ENCODE measurements at regions not wholly inside any gene's neighbourhood (a gene's known extent, or its start where the extent isn't known, plus 50 kb on each side); places are given as distances from the start of the nearest gene placed in this dataset.

DNA sequence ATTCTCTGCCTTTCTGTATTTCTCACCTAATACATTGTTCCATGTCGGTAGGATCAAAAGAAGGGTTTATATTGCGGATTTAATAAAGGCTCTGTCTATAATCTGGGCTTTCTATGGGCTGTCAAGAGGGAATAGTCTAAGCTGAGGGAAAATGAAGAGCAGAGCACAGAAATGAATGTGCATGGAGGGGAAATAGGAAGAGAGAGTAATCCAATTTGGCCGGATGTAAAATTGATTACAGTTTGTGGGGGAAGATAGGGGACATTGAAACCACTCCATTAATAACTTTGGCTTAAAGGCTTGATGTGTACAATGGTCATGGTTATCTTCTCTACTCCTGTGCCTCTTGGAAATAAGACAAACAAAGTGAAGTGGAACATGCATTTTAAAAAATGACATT, 334.2 kb upstream of the CDH8 start:
- H3K4me3 ChIP-seq (ENCODE audit: low read depth, low read length) = no peak overlapping the region
- H2AFZ ChIP-seq (ENCODE audit: low read length, unreplicated experiment) = no peak overlapping the region
- no peaks in the 10 kb centered on the region for H3K79me2 ChIP-seq (ENCODE audit: control insufficient read depth, insufficient read depth, low read length, unreplicated experiment)
- H3K27ac ChIP-seq (ENCODE audit: low read depth, low read length) = no peak overlapping the region
- H3K4me1 ChIP-seq (ENCODE audit: control insufficient read depth, insufficient read depth, low read length, unreplicated experiment) = no peaks in the 10 kb centered on the region
- no peaks in the 10 kb centered on the region for H3K27me3 ChIP-seq (ENCODE audit: insufficient read depth, low read length)
- H3K36me3 ChIP-seq (ENCODE audit: insufficient read depth, low read length) = no peaks in the 10 kb centered on the region

DNA sequence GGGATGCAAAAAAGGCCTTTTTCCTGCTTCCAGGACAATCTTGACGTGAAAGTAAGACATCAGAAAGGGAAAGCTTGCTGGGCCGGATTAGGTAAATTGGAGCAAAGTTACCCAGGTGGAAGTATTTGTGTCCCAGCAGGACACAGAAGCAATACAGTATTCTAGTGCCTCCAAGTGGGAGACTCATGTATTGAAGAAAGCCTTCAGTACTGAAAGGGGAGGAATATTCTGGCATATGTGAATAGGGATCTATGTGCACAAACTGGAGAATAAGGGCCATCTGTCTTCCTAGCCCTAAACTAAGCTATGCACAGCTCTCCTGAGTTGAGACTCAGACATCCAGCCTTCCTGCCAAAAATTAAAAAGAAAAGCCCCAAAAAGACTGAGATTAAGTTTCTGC, 327.3 kb upstream of the CDH8 start:
- no peak overlapping the region for H3K4me3 ChIP-seq (ENCODE audit: low read depth, low read length)
- no peaks in the 10 kb centered on the region for H3K4me1 ChIP-seq (ENCODE audit: control insufficient read depth, insufficient read depth, low read length, unreplicated experiment)
- no peak overlapping the region for H3K27ac ChIP-seq (ENCODE audit: low read depth, low read length)
- H3K27me3 ChIP-seq (ENCODE audit: insufficient read depth, low read length) = no peaks in the 10 kb centered on the region
- no peaks in the 10 kb centered on the region for H3K36me3 ChIP-seq (ENCODE audit: insufficient read depth, low read length)
- no peak overlapping the region for H2AFZ ChIP-seq (ENCODE audit: low read length, unreplicated experiment)
- no peaks in the 10 kb centered on the region for H3K79me2 ChIP-seq (ENCODE audit: control insufficient read depth, insufficient read depth, low read length, unreplicated experiment)

DNA sequence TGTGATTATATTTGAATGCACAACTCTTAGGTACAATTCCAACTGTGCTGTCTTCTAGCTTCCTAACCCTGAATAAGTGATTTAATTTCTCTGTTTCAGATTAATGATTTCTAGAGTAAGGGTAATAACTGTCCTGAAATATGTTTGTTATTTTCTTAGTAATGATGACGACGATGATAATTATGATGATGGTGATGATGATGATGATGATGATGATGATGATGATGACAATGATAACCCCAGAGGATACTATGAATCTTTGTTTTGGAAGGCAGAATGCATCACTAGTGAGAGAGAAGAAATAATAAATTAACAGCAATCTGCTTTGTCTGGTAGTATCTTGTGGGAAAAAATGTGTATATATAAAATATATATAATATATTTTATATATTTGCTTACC, 317.1 kb upstream of the CDH8 start:
- no peak overlapping the region for H3K27ac ChIP-seq (ENCODE audit: low read depth, low read length)
- no peak overlapping the region for H3K4me3 ChIP-seq (ENCODE audit: low read depth, low read length)
- no peaks in the 10 kb centered on the region for H3K36me3 ChIP-seq (ENCODE audit: insufficient read depth, low read length)
- no peaks in the 10 kb centered on the region for H3K4me1 ChIP-seq (ENCODE audit: control insufficient read depth, insufficient read depth, low read length, unreplicated experiment)
- H3K79me2 ChIP-seq (ENCODE audit: control insufficient read depth, insufficient read depth, low read length, unreplicated experiment) = no peaks in the 10 kb centered on the region
- no peaks in the 10 kb centered on the region for H3K27me3 ChIP-seq (ENCODE audit: insufficient read depth, low read length)
- H2AFZ ChIP-seq (ENCODE audit: low read length, unreplicated experiment) = no peak overlapping the region

DNA sequence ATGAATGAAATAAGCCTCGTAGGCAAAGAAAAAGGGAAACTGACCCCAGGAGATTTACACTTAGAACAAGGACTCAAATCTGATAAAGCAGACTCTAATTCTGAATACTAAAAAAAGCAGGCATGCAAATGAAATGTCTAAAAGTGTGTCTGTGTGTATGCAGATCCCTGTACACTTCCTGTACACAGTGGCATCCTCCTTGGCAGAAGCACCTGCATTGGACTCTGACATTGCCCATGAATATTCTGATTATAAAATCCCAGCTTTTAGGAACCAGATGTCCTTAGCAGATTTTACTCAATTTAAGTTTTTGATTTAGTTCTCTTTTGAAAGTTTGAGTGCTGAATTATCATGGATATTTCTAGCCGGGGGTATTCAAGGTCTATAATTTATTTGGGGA, 306.0 kb upstream of the CDH8 start:
- Histone ChIP-seq H3K36me3 (ENCODE audit: insufficient read depth, low read length) (no peaks in the 10 kb centered on the region), H3K4me3 (ENCODE audit: low read depth, low read length) (no peak overlapping the region), H3K27me3 (ENCODE audit: insufficient read depth, low read length) (no peaks in the 10 kb centered on the region), H3K4me1 (ENCODE audit: control insufficient read depth, insufficient read depth, low read length, unreplicated experiment) (no peaks in the 10 kb centered on the region), H2AFZ (ENCODE audit: low read length, unreplicated experiment) (no peak overlapping the region), H3K79me2 (ENCODE audit: control insufficient read depth, insufficient read depth, low read length, unreplicated experiment) (no peaks in the 10 kb centered on the region), H3K27ac (ENCODE audit: low read depth, low read length) (no peak overlapping the region)

DNA sequence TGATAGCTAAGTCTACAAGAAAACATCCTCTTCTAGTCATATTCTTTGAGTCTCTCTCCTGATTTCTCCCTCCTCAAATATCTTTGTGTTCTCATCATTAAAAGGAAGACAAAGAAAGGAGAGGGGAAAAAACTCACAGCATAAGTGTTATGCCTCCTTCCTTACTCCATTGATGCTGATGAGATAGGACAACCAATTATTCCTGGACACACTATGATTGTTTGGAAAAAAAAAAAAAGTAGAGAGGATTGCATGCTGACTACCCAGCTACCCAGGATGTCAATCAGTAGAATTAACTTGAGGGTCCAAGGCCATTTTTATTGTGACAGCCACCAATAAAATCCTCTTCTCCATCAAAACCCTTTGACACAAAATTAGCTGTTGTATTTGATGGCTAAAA, 299.1 kb upstream of the CDH8 start:
- H3K27ac ChIP-seq (ENCODE audit: low read depth, low read length) = no peak overlapping the region

DNA sequence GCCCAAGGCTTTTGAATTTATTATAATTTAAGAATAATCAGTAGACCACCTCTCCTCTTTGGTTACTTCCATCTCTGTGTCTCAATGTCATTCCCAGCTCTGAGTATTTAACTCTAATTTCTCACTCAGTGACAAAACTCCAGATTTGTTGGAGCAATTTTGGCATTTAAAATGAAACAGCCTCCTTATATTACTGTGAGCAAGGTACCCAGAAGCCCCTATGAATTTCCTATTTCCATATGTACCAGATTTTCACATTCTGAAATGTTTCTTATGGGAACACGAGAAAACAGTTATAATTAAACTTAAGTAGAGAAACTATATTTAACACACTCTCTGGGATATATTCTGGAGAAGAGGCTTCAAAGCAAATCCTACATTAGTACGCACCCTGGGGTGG, 285.4 kb upstream of the CDH8 start:
- H3K79me2 ChIP-seq (ENCODE audit: control insufficient read depth, insufficient read depth, low read length, unreplicated experiment) = no peaks in the 10 kb centered on the region

More for the DNA sequence above, 299.1 kb upstream of the CDH8 start:
- H3K36me3 ChIP-seq (ENCODE audit: insufficient read depth, low read length) = no peaks in the 10 kb centered on the region
- no peaks in the 10 kb centered on the region for H3K4me1 ChIP-seq (ENCODE audit: control insufficient read depth, insufficient read depth, low read length, unreplicated experiment)
- no peaks in the 10 kb centered on the region for H3K79me2 ChIP-seq (ENCODE audit: control insufficient read depth, insufficient read depth, low read length, unreplicated experiment)
- H2AFZ ChIP-seq (ENCODE audit: low read length, unreplicated experiment) = no peak overlapping the region
- H3K4me3 ChIP-seq (ENCODE audit: low read depth, low read length) = no peak overlapping the region
- H3K27me3 ChIP-seq (ENCODE audit: insufficient read depth, low read length) = no peaks in the 10 kb centered on the region

DNA sequence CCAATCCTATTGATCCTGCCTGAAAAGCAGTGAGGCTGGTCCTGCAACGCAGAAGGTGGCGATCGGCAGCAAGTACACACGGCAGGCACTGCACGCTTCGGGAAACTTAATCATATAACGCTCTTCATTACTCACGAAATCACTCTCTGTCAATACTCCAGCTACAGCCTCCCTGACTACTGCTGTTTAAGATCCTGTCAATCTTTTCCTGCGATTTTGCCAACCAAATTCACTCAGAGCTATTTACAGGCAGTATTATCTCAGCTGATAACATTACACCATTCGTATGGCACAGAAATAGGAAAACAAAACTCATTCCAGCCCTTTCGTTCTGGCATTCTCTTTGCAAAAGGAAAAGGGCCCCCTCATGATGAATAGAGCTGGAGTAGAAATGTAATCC, 262.4 kb upstream of the CDH8 start:
- Histone ChIP-seq H3K79me2 (ENCODE audit: control insufficient read depth, insufficient read depth, low read length, unreplicated experiment) (no peaks in the 10 kb centered on the region), H2AFZ (ENCODE audit: low read length, unreplicated experiment) (no peak overlapping the region), H3K4me1 (ENCODE audit: control insufficient read depth, insufficient read depth, low read length, unreplicated experiment) (no peaks in the 10 kb centered on the region), H3K27me3 (ENCODE audit: insufficient read depth, low read length) (no peaks in the 10 kb centered on the region), H3K4me3 (ENCODE audit: low read depth, low read length) (no peak overlapping the region), H3K36me3 (ENCODE audit: insufficient read depth, low read length) (no peaks in the 10 kb centered on the region), H3K27ac (ENCODE audit: low read depth, low read length) (no peak overlapping the region)

More for the DNA sequence above, 285.4 kb upstream of the CDH8 start:
- H3K27ac ChIP-seq (ENCODE audit: low read depth, low read length) = no peak overlapping the region
- no peak overlapping the region for H2AFZ ChIP-seq (ENCODE audit: low read length, unreplicated experiment)
- no peak overlapping the region for H3K4me3 ChIP-seq (ENCODE audit: low read depth, low read length)
- no peaks in the 10 kb centered on the region for H3K36me3 ChIP-seq (ENCODE audit: insufficient read depth, low read length)
- H3K4me1 ChIP-seq (ENCODE audit: control insufficient read depth, insufficient read depth, low read length, unreplicated experiment) = no peaks in the 10 kb centered on the region
- no peaks in the 10 kb centered on the region for H3K27me3 ChIP-seq (ENCODE audit: insufficient read depth, low read length)

DNA sequence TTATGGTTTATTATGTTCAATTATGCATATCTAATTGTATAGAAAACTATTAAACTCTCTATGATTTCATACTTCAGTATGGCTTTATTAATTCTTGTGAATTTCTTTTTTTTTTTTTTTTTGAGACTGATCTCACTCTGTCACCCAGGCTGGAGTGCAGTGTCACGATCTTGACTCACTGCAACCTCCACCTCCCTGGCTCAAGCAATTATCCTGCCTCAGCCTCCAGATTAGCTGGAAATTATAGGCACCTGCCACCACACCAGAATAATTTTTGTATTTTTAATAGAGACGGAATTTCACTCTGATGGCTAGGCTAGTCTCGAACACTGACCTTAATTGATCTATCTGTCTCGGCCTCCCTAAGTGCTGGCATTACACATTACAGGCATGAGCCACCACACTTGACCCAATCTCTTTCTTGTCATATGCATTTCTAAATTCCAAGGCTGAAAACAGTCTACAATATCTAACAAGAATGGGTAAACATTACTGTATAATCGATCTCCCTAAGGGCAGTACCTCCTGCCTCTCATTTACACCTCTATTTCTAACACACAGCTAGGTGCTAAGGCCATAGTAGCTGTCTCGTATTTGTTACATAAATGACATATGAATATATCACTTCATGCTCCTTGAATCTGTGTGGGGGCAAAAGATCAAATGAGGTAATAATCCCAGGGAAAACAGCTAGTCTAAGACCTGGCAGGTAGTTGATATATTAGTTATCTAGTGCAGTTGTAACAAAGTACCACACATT, 258.2 kb upstream of the CDH8 start:
- H3K79me2 ChIP-seq (ENCODE audit: control insufficient read depth, insufficient read depth, low read length, unreplicated experiment) = no peaks in the 10 kb centered on the region
- no peaks in the 10 kb centered on the region for H3K27me3 ChIP-seq (ENCODE audit: insufficient read depth, low read length)
- H3K4me3 ChIP-seq (ENCODE audit: low read depth, low read length) = no peak overlapping the region
- H3K4me1 ChIP-seq (ENCODE audit: control insufficient read depth, insufficient read depth, low read length, unreplicated experiment) = no peaks in the 10 kb centered on the region
- H3K27ac ChIP-seq (ENCODE audit: low read depth, low read length) = no peak overlapping the region
- no peaks in the 10 kb centered on the region for H3K36me3 ChIP-seq (ENCODE audit: insufficient read depth, low read length)
- no peak overlapping the region for H2AFZ ChIP-seq (ENCODE audit: low read length, unreplicated experiment)

DNA sequence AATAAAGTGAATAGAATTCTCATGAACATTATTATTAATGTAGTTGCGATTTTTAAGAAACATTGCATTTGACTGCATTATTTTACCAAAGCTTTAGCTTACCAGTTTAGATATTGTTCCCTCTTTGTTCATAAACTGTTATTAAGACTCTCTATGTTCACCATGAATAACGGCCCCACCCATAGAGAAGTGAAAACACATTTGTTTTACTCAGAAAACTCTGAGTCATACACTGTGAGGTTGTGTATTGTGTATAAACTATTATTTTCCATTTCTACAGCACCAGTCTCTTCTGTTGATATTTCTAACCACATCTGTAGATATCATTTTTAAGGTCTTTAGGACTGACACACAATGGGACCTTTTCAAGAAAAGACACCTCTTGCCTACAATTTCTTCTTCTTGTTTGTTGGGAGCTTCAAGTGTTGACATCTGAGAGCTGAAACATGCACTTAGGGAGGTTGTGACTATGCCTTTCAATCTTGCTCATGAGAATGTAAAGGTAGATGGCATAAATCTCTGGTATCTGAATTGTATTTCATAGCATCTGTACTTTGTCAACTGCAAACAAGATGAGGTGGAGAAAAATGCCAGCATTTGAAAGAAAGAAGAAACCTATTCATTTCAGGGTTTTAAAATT, 252.9 kb upstream of the CDH8 start:
- no peak overlapping the region for H2AFZ ChIP-seq (ENCODE audit: low read length, unreplicated experiment)
- H3K4me1 ChIP-seq (ENCODE audit: control insufficient read depth, insufficient read depth, low read length, unreplicated experiment) = no peaks in the 10 kb centered on the region
- H3K27me3 ChIP-seq (ENCODE audit: insufficient read depth, low read length) = no peaks in the 10 kb centered on the region
- no peaks in the 10 kb centered on the region for H3K36me3 ChIP-seq (ENCODE audit: insufficient read depth, low read length)
- H3K79me2 ChIP-seq (ENCODE audit: control insufficient read depth, insufficient read depth, low read length, unreplicated experiment) = no peaks in the 10 kb centered on the region
- no peak overlapping the region for H3K4me3 ChIP-seq (ENCODE audit: low read depth, low read length)
- no peak overlapping the region for H3K27ac ChIP-seq (ENCODE audit: low read depth, low read length)

DNA sequence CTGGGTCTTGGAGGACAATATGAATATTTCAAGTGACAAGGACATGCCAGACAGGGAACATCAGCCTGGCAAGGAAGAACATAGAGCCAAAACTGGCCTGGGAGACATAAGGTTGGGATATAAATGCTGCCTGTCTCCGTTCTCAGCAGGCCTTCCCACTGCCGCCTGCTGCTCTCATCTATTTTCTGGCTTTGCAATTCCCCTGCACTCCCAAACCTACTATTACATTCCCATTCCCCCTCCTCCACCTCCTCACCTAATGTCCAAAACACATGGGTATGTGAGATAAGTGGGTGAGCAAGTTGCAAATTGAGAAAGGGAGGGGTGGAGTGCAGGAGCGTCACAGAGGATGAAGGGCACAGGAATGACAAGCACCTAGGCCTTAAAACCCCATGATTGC, 244.3 kb upstream of the CDH8 start:
- Histone ChIP-seq H3K4me1 (ENCODE audit: control insufficient read depth, insufficient read depth, low read length, unreplicated experiment) (no peaks in the 10 kb centered on the region), H3K27me3 (ENCODE audit: insufficient read depth, low read length) (no peaks in the 10 kb centered on the region), H3K79me2 (ENCODE audit: control insufficient read depth, insufficient read depth, low read length, unreplicated experiment) (no peaks in the 10 kb centered on the region), H2AFZ (ENCODE audit: low read length, unreplicated experiment) (no peak overlapping the region), H3K36me3 (ENCODE audit: insufficient read depth, low read length) (no peaks in the 10 kb centered on the region), H3K4me3 (ENCODE audit: low read depth, low read length) (no peak overlapping the region), H3K27ac (ENCODE audit: low read depth, low read length) (no peak overlapping the region)

DNA sequence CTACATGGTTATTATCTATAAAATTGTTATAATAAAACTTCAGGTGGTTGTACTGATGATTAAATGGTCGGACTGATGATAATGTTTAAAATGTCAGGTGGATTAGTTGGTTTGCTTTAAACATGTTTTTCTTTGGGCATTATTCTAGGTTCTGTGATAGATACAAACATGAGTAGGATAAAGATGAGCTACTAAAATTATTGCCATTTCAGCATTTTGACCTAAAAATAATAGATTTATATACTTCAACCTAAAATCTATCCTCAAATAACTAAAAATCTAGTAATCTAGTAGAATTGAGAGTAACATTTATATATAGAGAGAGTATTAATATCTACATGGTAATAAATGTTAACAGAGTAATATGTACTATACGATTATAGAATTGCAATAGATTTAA, 241.7 kb upstream of the CDH8 start:
- no peaks in the 10 kb centered on the region for H3K36me3 ChIP-seq (ENCODE audit: insufficient read depth, low read length)
- no peak overlapping the region for H3K27ac ChIP-seq (ENCODE audit: low read depth, low read length)
- H2AFZ ChIP-seq (ENCODE audit: low read length, unreplicated experiment) = no peak overlapping the region
- no peaks in the 10 kb centered on the region for H3K27me3 ChIP-seq (ENCODE audit: insufficient read depth, low read length)
- H3K79me2 ChIP-seq (ENCODE audit: control insufficient read depth, insufficient read depth, low read length, unreplicated experiment) = no peaks in the 10 kb centered on the region
- H3K4me1 ChIP-seq (ENCODE audit: control insufficient read depth, insufficient read depth, low read length, unreplicated experiment) = no peaks in the 10 kb centered on the region
- H3K4me3 ChIP-seq (ENCODE audit: low read depth, low read length) = no peak overlapping the region

Data from ACC112 (cell line).